Vagina (tissue), 2 donors: ENCODE measurements at regions not wholly inside any gene's neighbourhood (a gene's known extent, or its start where the extent isn't known, plus 50 kb on each side); places are given as distances from the start of the nearest gene placed in this dataset.

Experiments
- DNase-seq, 2 donors: peaks; one replicate each; pipeline ENCODE4 v3.0.0-alpha.2; 2017; ENCODE audit errors: extremely low spot score in 2 of 2
- H3K27ac ChIP-seq: fragments of 200-600 bp; sonication (generic); one replicate; pipeline ENCODE4 v1.5.1; 2019
- H3K27me3 ChIP-seq: fragments of 200-600 bp; sonication (generic); one replicate; pipeline ENCODE4 v1.5.1; 2019
- H3K36me3 ChIP-seq, 2 donors: fragments of 200-600 bp; sonication (generic); one replicate each; pipeline ENCODE4 v1.5.1; 2017 to 2019
- H3K4me1 ChIP-seq: fragments of 200-600 bp; sonication (generic); one replicate; pipeline ENCODE4 v1.5.1; 2019
- H3K4me3 ChIP-seq, 2 donors: fragments of 200-600 bp; sonication (generic); 1 replicate in 1 of 2; 2 replicates in 1 of 2; pipeline ENCODE4 v1.5.1; 2016 to 2019
- H3K9me3 ChIP-seq: fragments of 200-600 bp; sonication (generic); one replicate; pipeline ENCODE4 v1.5.1; 2019
- POLR2A ChIP-seq, 2 donors: fragments of 450-650 bp; IDR thresholded peaks; one replicate each; pipeline ENCODE4 v1.6.1; 2017; ENCODE audit warnings: antibody characterized with exemption in 2 of 2, mild to moderate bottlenecking in 2 of 2, moderate library complexity in 2 of 2
- POLR2AphosphoS5 ChIP-seq, 2 donors: sonication (generic); formaldehyde crosslinking; IDR thresholded peaks; one replicate each; pipeline ENCODE4 v1.9.0; 2017; ENCODE audit warnings: antibody characterized with exemption in 2 of 2, mild to moderate bottlenecking in 2 of 2, low read depth in 1 of 2; ENCODE audit not compliant: insufficient read depth in 1 of 2
- intact Hi-C: fragments of 100-400 bp; cut with DNase I; formaldehyde crosslinking; loops from one replicate; pipeline ENCODE4 v1.15.1; 2023
- TF ChIP-seq, protein P1 (sequence below), 3 experiments: fragments of 450-650 bp in 2 of 3; fragments of 200-600 bp in 1 of 3; sonication (generic) in 1 of 3; IDR thresholded peaks; one replicate each; pipeline ENCODE4 v1.5.1; 2017 to 2019; ENCODE audit warnings: antibody characterized with exemption in 3 of 3, mild to moderate bottlenecking in 2 of 3, moderate library complexity in 2 of 3

DNA sequence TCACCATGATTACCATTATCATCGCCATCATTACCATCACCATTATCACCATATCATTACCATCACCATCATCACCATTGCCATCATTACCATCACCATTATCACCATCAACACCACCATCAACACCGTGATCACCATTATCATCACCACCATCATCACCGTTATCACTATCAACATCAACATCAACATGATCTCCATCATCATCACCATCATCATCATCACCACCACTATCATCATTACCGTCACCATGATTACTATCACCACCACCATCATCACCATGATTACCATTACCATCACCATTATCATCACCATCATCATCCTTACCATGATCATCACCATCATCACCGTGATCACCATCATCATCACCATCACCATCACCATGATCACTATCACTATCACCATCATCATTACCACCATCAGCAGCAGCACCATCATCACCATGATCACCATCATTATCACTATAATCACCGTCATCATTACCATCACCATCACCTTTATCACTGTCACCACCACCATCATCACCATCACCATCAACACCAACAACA, 753.7 kb downstream of the BRD1 start:
- Histone ChIP-seq H3K36me3 (no peaks in the 10 kb centered on the region), H3K4me3 (no peak overlapping the region), H3K9me3 (no peaks in the 10 kb centered on the region), H3K27ac (no peak overlapping the region), H3K4me1 (no peaks in the 10 kb centered on the region), H3K27me3 (no peaks in the 10 kb centered on the region)
- TF ChIP-seq, protein P1, sequence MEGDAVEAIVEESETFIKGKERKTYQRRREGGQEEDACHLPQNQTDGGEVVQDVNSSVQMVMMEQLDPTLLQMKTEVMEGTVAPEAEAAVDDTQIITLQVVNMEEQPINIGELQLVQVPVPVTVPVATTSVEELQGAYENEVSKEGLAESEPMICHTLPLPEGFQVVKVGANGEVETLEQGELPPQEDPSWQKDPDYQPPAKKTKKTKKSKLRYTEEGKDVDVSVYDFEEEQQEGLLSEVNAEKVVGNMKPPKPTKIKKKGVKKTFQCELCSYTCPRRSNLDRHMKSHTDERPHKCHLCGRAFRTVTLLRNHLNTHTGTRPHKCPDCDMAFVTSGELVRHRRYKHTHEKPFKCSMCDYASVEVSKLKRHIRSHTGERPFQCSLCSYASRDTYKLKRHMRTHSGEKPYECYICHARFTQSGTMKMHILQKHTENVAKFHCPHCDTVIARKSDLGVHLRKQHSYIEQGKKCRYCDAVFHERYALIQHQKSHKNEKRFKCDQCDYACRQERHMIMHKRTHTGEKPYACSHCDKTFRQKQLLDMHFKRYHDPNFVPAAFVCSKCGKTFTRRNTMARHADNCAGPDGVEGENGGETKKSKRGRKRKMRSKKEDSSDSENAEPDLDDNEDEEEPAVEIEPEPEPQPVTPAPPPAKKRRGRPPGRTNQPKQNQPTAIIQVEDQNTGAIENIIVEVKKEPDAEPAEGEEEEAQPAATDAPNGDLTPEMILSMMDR (IDR thresholded peaks at IDR 0.05), result no peak
- TF ChIP-seq POLR2AphosphoS5 (IDR thresholded peaks at IDR 0.05; ENCODE audit: insufficient read depth in 1 of 2, low read depth in 1 of 2) (no peak), POLR2A (IDR thresholded peaks at IDR 0.05) (no peak)
- no peak for DNase-seq
- intact Hi-C loops, result no loop called here

GRCh38 chr22:49072996-49073645, 754.6 kb downstream of the BRD1 start:
- Histone ChIP-seq H3K36me3 (no peaks in the 10 kb centered on the region), H3K9me3 (no peaks in the 10 kb centered on the region), H3K27me3 (no peaks in the 10 kb centered on the region), H3K4me1 (no peaks in the 10 kb centered on the region), H3K27ac (no peak overlapping the region), H3K4me3 (no peak overlapping the region)
- no peak for DNase-seq
- intact Hi-C loops, result no loop called here
- TF ChIP-seq POLR2AphosphoS5 (IDR thresholded peaks at IDR 0.05; ENCODE audit: insufficient read depth in 1 of 2, low read depth in 1 of 2) (no peak), POLR2A (IDR thresholded peaks at IDR 0.05) (no peak)
- TF ChIP-seq, protein P1 (IDR thresholded peaks at IDR 0.05), result no peak

GRCh38 chr22:49070501-49070900, 757.2 kb downstream of the BRD1 start:
- Histone ChIP-seq H3K4me1 (no peaks in the 10 kb centered on the region), H3K27ac (no peak overlapping the region), H3K36me3 (no peaks in the 10 kb centered on the region), H3K9me3 (no peaks in the 10 kb centered on the region), H3K4me3 (no peak overlapping the region), H3K27me3 (no peaks in the 10 kb centered on the region)
- DNase-seq, result no peak
- intact Hi-C loops, result no loop called here
- TF ChIP-seq, protein P1 (IDR thresholded peaks at IDR 0.05), result no peak
- TF ChIP-seq POLR2A (IDR thresholded peaks at IDR 0.05) (no peak), POLR2AphosphoS5 (IDR thresholded peaks at IDR 0.05; ENCODE audit: insufficient read depth in 1 of 2, low read depth in 1 of 2) (no peak)

- no peaks in the 10 kb centered on the region for H3K4me1 ChIP-seq
- H3K4me3 ChIP-seq, result no peak overlapping the region
- H3K36me3 ChIP-seq, result no peaks in the 10 kb centered on the region
- intact Hi-C loops, result no loop called here
- no peaks in the 10 kb centered on the region for H3K9me3 ChIP-seq
- H3K27me3 ChIP-seq, result no peaks in the 10 kb centered on the region
- H3K27ac ChIP-seq, result no peak overlapping the region
- no peak for DNase-seq
- TF ChIP-seq, protein P1 (IDR thresholded peaks at IDR 0.05), result no peak
- no peak for TF ChIP-seq POLR2A (IDR thresholded peaks at IDR 0.05)
- no peak for TF ChIP-seq POLR2AphosphoS5 (IDR thresholded peaks at IDR 0.05; ENCODE audit: insufficient read depth in 1 of 2, low read depth in 1 of 2)
Observed at GRCh38 chr22:49068861-49069500, 758.7 kb downstream of the BRD1 start.

DNA sequence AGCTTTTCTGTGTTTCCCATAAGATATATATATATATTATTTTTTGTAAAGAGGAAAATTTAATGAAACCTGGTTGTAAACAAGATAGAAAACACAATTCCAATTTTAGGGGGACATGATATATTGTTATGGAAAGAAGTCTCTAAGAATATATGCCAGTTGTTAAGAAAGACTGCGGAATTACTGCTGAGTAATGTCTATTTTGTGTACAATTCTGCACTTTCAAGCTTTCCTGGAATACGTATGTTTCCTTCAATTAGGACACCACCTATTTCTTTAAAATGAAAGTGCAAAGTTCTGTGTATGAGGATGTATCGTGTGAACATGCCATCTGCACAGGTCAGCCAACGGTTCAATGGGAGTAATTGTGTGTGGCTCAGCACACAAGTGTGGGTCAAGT, 760.2 kb downstream of the BRD1 start:
- Histone ChIP-seq H3K27ac (no peak overlapping the region), H3K36me3 (no peaks in the 10 kb centered on the region), H3K4me3 (no peak overlapping the region), H3K27me3 (no peaks in the 10 kb centered on the region), H3K4me1 (no peaks in the 10 kb centered on the region), H3K9me3 (no peaks in the 10 kb centered on the region)
- TF ChIP-seq POLR2AphosphoS5 (IDR thresholded peaks at IDR 0.05; ENCODE audit: insufficient read depth in 1 of 2, low read depth in 1 of 2), result no peak
- TF ChIP-seq POLR2A (IDR thresholded peaks at IDR 0.05), result no peak
- TF ChIP-seq, protein P1 (IDR thresholded peaks at IDR 0.05), result no peak
- DNase-seq, result no peak
- intact Hi-C loops, result no loop called here
